ENCODE measurements at regions not wholly inside any gene's neighbourhood (a gene's known extent, or its start where the extent isn't known, plus 50 kb on each side); places are given as distances from the start of the nearest gene placed in this dataset.

DNA sequence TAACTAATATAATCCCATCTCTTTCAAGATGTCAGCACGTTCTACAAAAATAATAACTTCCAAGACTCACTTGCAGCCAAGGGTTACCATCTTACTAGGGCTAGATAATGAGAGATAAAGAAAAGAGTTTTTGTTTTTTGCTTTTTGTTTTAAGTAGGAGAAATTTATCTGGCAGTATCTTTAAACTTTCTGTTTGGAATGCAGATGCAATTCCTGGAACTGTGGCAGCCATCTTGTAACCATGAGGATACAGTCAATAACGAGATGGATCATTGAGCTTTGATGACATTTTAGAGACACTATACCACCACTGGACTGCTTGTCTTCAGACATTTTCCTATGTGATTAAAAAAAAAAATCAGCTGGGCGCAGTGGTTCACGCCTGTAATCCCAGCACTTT, 171.2 kb upstream of the ARID2 start:
- H4K20me1 ChIP-seq (ENCODE audit: low read length): no peaks in the 10 kb centered on the region
- BruUV-seq (replicated peaks): no TSS peak
- H3K9ac ChIP-seq (ENCODE audit: low read length): no peak overlapping the region
- H3K4me1 ChIP-seq (ENCODE audit: insufficient read depth, low read length): no peaks in the 10 kb centered on the region
- H3K4me3 ChIP-seq (ENCODE audit: low read length): no peak overlapping the region
- no peaks in the 10 kb centered on the region for H3K27me3 ChIP-seq (ENCODE audit: low read length)
- intact Hi-C loops (cut with micrococcal nuclease): no loop called here
- no peaks in the 10 kb centered on the region for H3K36me3 ChIP-seq (ENCODE audit: low read depth, low read length)
- no peak overlapping the region for H2AFZ ChIP-seq (ENCODE audit: low read length)
- no peaks in the 10 kb centered on the region for H3K79me2 ChIP-seq (ENCODE audit: low read length)
- TF ChIP-seq EZH2 (IDR thresholded peaks at IDR 0.05; ENCODE audit: low read length, unreplicated experiment) (no peak), EZH2phosphoT487 (IDR thresholded peaks at IDR 0.05; ENCODE audit: borderline replicate concordance, low read length) (no peak)
- TF ChIP-seq, protein P1, sequence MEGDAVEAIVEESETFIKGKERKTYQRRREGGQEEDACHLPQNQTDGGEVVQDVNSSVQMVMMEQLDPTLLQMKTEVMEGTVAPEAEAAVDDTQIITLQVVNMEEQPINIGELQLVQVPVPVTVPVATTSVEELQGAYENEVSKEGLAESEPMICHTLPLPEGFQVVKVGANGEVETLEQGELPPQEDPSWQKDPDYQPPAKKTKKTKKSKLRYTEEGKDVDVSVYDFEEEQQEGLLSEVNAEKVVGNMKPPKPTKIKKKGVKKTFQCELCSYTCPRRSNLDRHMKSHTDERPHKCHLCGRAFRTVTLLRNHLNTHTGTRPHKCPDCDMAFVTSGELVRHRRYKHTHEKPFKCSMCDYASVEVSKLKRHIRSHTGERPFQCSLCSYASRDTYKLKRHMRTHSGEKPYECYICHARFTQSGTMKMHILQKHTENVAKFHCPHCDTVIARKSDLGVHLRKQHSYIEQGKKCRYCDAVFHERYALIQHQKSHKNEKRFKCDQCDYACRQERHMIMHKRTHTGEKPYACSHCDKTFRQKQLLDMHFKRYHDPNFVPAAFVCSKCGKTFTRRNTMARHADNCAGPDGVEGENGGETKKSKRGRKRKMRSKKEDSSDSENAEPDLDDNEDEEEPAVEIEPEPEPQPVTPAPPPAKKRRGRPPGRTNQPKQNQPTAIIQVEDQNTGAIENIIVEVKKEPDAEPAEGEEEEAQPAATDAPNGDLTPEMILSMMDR (conservative IDR thresholded peaks at IDR 0.05; ENCODE audit: low read depth, low read length): no peak
- ATAC-seq (no peak), DNase-seq (no peak)
- H3K4me2 ChIP-seq (ENCODE audit: low read length): no peak overlapping the region
- H3F3A ChIP-seq (ENCODE audit: low read length, unreplicated experiment): no peaks in the 10 kb centered on the region
- no peak overlapping the region for H3K27ac ChIP-seq (ENCODE audit: low read length)
- CTCF ChIA-PET: no interaction called here
- no peaks in the 10 kb centered on the region for H3K9me2 ChIP-seq (replicated peaks; ENCODE audit: low read length)
- H3K9me3 ChIP-seq (ENCODE audit: low read length): no peaks in the 10 kb centered on the region
- POLR2A ChIA-PET (ENCODE audit: unreplicated experiment): no interaction called here

DNA sequence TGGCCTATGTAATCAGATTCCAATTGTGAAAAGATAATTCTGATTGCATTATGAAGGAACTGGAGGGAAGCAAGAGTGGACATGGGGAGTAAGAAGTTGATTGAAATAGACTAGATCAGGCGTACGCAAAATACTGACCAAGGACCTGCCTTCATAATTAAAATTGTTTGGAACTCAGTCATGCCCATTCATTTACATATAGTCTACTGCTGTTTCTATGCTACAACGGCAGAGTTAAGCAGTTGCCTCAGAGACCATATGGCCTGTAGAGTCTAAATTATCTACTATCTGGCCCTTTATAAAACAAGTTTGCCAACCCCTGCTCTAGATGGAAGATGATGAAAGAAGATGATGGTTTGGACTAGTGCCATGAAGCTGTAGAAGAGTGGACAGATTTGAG, 170.0 kb upstream of the ARID2 start:
- Histone ChIP-seq H3K27me3 (ENCODE audit: low read length) (no peaks in the 10 kb centered on the region), H3K79me2 (ENCODE audit: low read length) (no peaks in the 10 kb centered on the region), H3K9me2 (replicated peaks; ENCODE audit: low read length) (no peaks in the 10 kb centered on the region), H3K9ac (ENCODE audit: low read length) (no peak overlapping the region), H3K9me3 (ENCODE audit: low read length) (no peaks in the 10 kb centered on the region), H3K4me3 (ENCODE audit: low read length) (no peak overlapping the region), H3K27ac (ENCODE audit: low read length) (no peak overlapping the region), H3K4me1 (ENCODE audit: insufficient read depth, low read length) (no peaks in the 10 kb centered on the region), H4K20me1 (ENCODE audit: low read length) (no peaks in the 10 kb centered on the region), H2AFZ (ENCODE audit: low read length) (no peak overlapping the region), H3K4me2 (ENCODE audit: low read length) (no peak overlapping the region), H3K36me3 (ENCODE audit: low read depth, low read length) (no peaks in the 10 kb centered on the region), H3F3A (ENCODE audit: low read length, unreplicated experiment) (no peaks in the 10 kb centered on the region)
- BruUV-seq (replicated peaks): no TSS peak
- no peak for DNase-seq
- ChIA-PET POLR2A (ENCODE audit: unreplicated experiment) (no interaction called here), CTCF (no interaction called here)
- no peak for ATAC-seq
- no peak for TF ChIP-seq EZH2phosphoT487 (IDR thresholded peaks at IDR 0.05; ENCODE audit: borderline replicate concordance, low read length)
- intact Hi-C loops (cut with micrococcal nuclease): no loop called here

DNA sequence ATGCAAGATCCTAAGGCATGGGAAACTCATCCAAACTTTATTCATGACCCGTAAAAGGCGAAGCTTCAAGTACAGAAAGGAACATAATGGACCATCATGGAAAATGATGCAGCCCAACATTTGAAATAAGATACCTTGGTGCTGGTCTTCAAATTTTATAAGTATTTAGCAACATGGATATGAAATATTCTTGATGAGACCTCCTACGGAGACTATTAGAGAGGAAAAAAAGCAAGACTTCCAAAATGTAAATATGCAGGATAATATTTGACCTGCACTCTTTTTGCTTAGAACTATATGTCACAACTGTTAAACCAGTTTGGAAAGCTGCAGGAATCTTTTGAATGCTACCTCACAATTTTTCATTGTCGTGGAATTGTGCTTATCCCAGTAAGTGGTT, 168.8 kb upstream of the ARID2 start:
- CTCF ChIA-PET: no interaction called here
- no peak overlapping the region for H3K4me3 ChIP-seq (ENCODE audit: low read length)
- H3F3A ChIP-seq (ENCODE audit: low read length, unreplicated experiment): no peaks in the 10 kb centered on the region
- no peak overlapping the region for H3K9ac ChIP-seq (ENCODE audit: low read length)
- no peak for DNase-seq
- ATAC-seq: no peak
- H3K27me3 ChIP-seq (ENCODE audit: low read length): no peaks in the 10 kb centered on the region
- no peak overlapping the region for H3K27ac ChIP-seq (ENCODE audit: low read length)
- no peaks in the 10 kb centered on the region for H4K20me1 ChIP-seq (ENCODE audit: low read length)
- TF ChIP-seq, protein P1 (conservative IDR thresholded peaks at IDR 0.05; ENCODE audit: low read depth, low read length): no peak
- no peak for TF ChIP-seq EZH2phosphoT487 (IDR thresholded peaks at IDR 0.05; ENCODE audit: borderline replicate concordance, low read length)
- no peak for TF ChIP-seq EZH2 (IDR thresholded peaks at IDR 0.05; ENCODE audit: low read length, unreplicated experiment)
- intact Hi-C loops (cut with micrococcal nuclease): no loop called here
- H3K4me1 ChIP-seq (ENCODE audit: insufficient read depth, low read length): no peaks in the 10 kb centered on the region
- H3K79me2 ChIP-seq (ENCODE audit: low read length): no peaks in the 10 kb centered on the region
- POLR2A ChIA-PET (ENCODE audit: unreplicated experiment): no interaction called here
- no peaks in the 10 kb centered on the region for H3K9me2 ChIP-seq (replicated peaks; ENCODE audit: low read length)
- H2AFZ ChIP-seq (ENCODE audit: low read length): no peak overlapping the region
- no TSS peak for BruUV-seq (replicated peaks)
- no peak overlapping the region for H3K4me2 ChIP-seq (ENCODE audit: low read length)
- H3K36me3 ChIP-seq (ENCODE audit: low read depth, low read length): no peaks in the 10 kb centered on the region
- no peaks in the 10 kb centered on the region for H3K9me3 ChIP-seq (ENCODE audit: low read length)

Measured in PC-3 (cell line).